GM20000 (cell line): ENCODE measurements at regions not wholly inside any gene's neighbourhood (a gene's known extent, or its start where the extent isn't known, plus 50 kb on each side); places are given as distances from the start of the nearest gene placed in this dataset.

Experiments used
- DNase-seq: peaks from one replicate; pipeline ENCODE4 v3.0.0; 2012; ENCODE audit warnings: low spot score
- TF ChIP-seq, protein P1 (sequence below): IDR thresholded peaks from 2 replicates; pipeline ENCODE4 v1.5.1; 2012; ENCODE audit warnings: mild to moderate bottlenecking, control low read depth; ENCODE audit errors: extremely low read depth, missing control alignments

DNA sequence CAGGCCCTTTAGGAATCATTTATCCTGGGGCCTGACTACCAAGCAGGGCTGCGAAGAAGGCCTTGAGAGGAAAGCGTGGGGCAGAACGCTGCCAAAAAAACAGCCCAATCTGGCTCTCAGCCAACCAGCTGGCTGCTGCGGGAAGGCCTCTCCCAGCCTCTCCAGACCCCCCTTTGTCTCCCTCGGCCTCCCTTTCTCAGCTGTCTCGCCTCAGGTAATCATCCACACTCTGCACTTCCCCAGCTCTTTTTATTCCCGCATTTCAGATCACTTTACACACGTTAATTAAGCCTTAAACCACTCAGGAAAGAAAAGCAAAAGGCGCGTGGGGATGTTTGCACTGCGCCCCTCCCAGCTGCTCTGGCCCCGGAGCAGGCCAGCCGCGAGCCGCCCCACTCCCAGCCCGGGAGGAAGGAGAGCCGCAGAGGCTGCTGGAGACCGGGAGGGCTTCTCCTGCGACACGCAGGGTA, 208.2 kb upstream of the FOXN3 start:
- TF ChIP-seq, protein P1, sequence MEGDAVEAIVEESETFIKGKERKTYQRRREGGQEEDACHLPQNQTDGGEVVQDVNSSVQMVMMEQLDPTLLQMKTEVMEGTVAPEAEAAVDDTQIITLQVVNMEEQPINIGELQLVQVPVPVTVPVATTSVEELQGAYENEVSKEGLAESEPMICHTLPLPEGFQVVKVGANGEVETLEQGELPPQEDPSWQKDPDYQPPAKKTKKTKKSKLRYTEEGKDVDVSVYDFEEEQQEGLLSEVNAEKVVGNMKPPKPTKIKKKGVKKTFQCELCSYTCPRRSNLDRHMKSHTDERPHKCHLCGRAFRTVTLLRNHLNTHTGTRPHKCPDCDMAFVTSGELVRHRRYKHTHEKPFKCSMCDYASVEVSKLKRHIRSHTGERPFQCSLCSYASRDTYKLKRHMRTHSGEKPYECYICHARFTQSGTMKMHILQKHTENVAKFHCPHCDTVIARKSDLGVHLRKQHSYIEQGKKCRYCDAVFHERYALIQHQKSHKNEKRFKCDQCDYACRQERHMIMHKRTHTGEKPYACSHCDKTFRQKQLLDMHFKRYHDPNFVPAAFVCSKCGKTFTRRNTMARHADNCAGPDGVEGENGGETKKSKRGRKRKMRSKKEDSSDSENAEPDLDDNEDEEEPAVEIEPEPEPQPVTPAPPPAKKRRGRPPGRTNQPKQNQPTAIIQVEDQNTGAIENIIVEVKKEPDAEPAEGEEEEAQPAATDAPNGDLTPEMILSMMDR, result no peak
- DNase-seq, result no peak

- TF ChIP-seq, protein P1, result no peak
- DNase-seq, result no peak
These were observed 207.6 kb upstream of the FOXN3 start for GRCh38 chr14:89624500-89625156.

GRCh38 chr14:89621791-89622638, 205.0 kb upstream of the FOXN3 start:
- TF ChIP-seq, protein P1, result no peak
- DNase-seq, result no peak

DNA sequence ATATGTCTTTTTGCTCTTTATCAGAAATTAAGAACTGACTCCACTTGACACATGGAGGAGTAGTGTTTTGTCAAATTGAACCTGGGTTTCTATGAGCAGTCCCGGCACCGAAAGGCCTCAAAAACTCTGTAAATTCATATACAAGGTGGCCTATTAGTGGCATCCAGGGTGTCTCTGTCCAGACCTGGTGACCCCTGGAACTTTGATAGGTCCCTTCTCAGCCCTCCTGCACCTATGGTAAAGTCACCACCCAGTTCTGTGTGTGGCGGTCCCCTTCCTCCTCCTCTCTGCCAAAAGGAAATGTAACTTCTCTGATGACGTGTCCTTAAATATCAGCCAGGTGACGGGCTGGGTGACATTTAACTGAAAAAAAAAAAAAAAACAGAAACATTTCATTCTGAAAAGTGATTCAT, 204.0 kb upstream of the FOXN3 start:
- TF ChIP-seq, protein P1, result no peak
- peak; percentile 42 for DNase-seq

- no peak for DNase-seq
- TF ChIP-seq, protein P1, result no peak
These were observed 203.4 kb upstream of the FOXN3 start for GRCh38 chr14:89620436-89620835.

GRCh38 chr14:89619596-89619995, 202.6 kb upstream of the FOXN3 start:
- DNase-seq, result no peak

More at GRCh38 chr14:89619596-89619995, 202.6 kb upstream of the FOXN3 start:
- TF ChIP-seq, protein P1, result no peak
